SK-N-MC (cell line): ENCODE measurements at regions not wholly inside any gene's neighbourhood (a gene's known extent, or its start where the extent isn't known, plus 50 kb on each side); places are given as distances from the start of the nearest gene placed in this dataset.

Experiments used
- EZH2 ChIP-seq: fragments of 200-600 bp; sonication (generic); IDR thresholded peaks from one replicate; pipeline ENCODE4 v1.6.1; 2017; ENCODE audit warnings: antibody characterized with exemption
- POLR2AphosphoS5 ChIP-seq: IDR thresholded peaks from 2 replicates; pipeline ENCODE4 v1.6.1; 2012; ENCODE audit warnings: mild to moderate bottlenecking, low read depth, low read length, borderline replicate concordance

DNA sequence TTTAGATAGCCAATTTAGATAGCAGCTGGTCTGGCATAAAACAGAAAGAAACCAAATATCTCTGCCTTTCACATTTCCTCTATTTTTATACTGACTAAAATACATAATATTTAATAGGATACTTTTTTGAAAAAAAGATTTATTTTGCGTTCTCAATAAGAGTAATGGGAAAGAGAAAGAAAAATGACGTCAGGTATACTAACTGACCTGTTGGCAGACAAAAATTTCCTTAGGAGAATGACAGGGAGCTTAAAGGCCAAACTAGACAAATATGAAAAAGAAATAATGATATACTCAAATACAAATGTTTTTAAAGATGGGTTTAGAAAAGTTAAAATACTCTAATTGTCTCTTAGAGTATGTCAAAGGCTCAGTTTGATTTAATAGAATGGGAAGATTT lies 309.4 kb upstream of the ADGRL3 start:
- TF ChIP-seq POLR2AphosphoS5 (no peak), EZH2 (no peak)
